Body of pancreas (tissue), 4 donors: ENCODE measurements at regions not wholly inside any gene's neighbourhood (a gene's known extent, or its start where the extent isn't known, plus 50 kb on each side); places are given as distances from the start of the nearest gene placed in this dataset.

Experiments used
- ATAC-seq: fragments of 150-250 bp; one replicate; pipeline ENCODE4 v1.9.1; 2016
- DNase-seq, 4 donors: peaks; one replicate each; pipeline ENCODE4 v3.0.0-alpha.2; 2019
- H3K27ac ChIP-seq, 4 donors: fragments of 200-600 bp; sonication (generic); 1 replicate in 3 of 4; 2 replicates in 1 of 4; pipeline versions ENCODE4 v1.5.1 to v1.6.1; 2016 to 2019; ENCODE audit warnings: mild to moderate bottlenecking in 1 of 4, mixed read lengths in 1 of 4, moderate library complexity in 1 of 4
- H3K27me3 ChIP-seq, 2 donors: fragments of 200-600 bp; sonication (generic); one replicate each; pipeline ENCODE4 v1.6.0; 2016; ENCODE audit warnings: mild to moderate bottlenecking in 1 of 2
- H3K36me3 ChIP-seq, 2 donors: fragments of 200-600 bp; sonication (generic); replicated peaks in 1 of 2; 2 replicates each; pipeline ENCODE4 v1.5.1; 2016; ENCODE audit warnings: low read depth in 2 of 2; ENCODE audit not compliant: insufficient read depth in 1 of 2
- H3K4me1 ChIP-seq: fragments of 200-600 bp; sonication (generic); one replicate; pipeline ENCODE4 v1.6.0; 2016
- H3K4me3 ChIP-seq, 2 donors: fragments of 200-600 bp; sonication (generic); 1 replicate in 1 of 2; 2 replicates in 1 of 2; pipeline ENCODE4 v1.5.1; 2016 to 2019
- H3K9me3 ChIP-seq, 3 donors: fragments of 200-600 bp; sonication (generic); 1 replicate in 2 of 3; 2 replicates in 1 of 3; pipeline ENCODE4 v1.5.1; 2016
- CTCF ChIP-seq, 7 experiments: fragments of 450-650 bp in 4 of 7; fragments of 200-600 bp in 3 of 7; sonication (generic) in 3 of 7; IDR thresholded peaks; one replicate each; pipeline ENCODE4 v1.5.1; 2016 to 2019; ENCODE audit warnings: antibody characterized with exemption in 7 of 7
- POLR2A ChIP-seq, 3 donors: fragments of 450-650 bp; IDR thresholded peaks; one replicate each; pipeline ENCODE4 v1.6.1; 2016; ENCODE audit warnings: antibody characterized with exemption in 3 of 3, mild to moderate bottlenecking in 2 of 3
- WGBS, 2 donors: methylation state at CpG; one replicate each; pipeline ENCODE4 v1.1.5; 2017; 5-methylcytosine and 5-hydroxymethylcytosine counted together
- intact Hi-C: fragments of 100-400 bp; cut with DNase I; formaldehyde crosslinking; loops from one replicate; pipeline ENCODE4 v1.15.1; 2023

- WGBS, 2 donors, result 51 to 58% methylated on average over 5 of the region's 5 CpGs
- Histone ChIP-seq H3K36me3 (no peaks in the 10 kb centered on the region), H3K9me3 (no peaks in the 10 kb centered on the region), H3K27ac (no peak overlapping the region), H3K4me1 (no peaks in the 10 kb centered on the region), H3K27me3 (no peaks in the 10 kb centered on the region), H3K4me3 (no peak overlapping the region)
- no peak for TF ChIP-seq CTCF (IDR thresholded peaks at IDR 0.05)
- TF ChIP-seq POLR2A (IDR thresholded peaks at IDR 0.05), result no peak
- intact Hi-C loops, result no loop called here
- DNase-seq, result no peak
- ATAC-seq, result no peak
Observed at GRCh38 chr1:213446496-213446895, 395.5 kb downstream of the RPS6KC1 start.

- intact Hi-C loops, result no loop called here
- DNase-seq (no peak), ATAC-seq (no peak)
- Histone ChIP-seq H3K9me3 (no peaks in the 10 kb centered on the region), H3K4me3 (no peak overlapping the region), H3K4me1 (no peaks in the 10 kb centered on the region), H3K36me3 (no peaks in the 10 kb centered on the region), H3K27me3 (no peaks in the 10 kb centered on the region), H3K27ac (no peak overlapping the region)
- TF ChIP-seq POLR2A (IDR thresholded peaks at IDR 0.05) (no peak), CTCF (IDR thresholded peaks at IDR 0.05) (no peak)
- 92 to 93% methylated on average over 7 to 9 of the region's 9 CpGs for WGBS, 2 donors
Observed at GRCh38 chr1:213448360-213448759, 397.3 kb downstream of the RPS6KC1 start.

GRCh38 chr1:213448776-213449175 lies 397.7 kb downstream of the RPS6KC1 start:
- 79 to 80% methylated on average over 4 of the region's 4 CpGs for WGBS, 2 donors
- ATAC-seq, result no peak

GRCh38 chr1:213452501-213452900 lies 401.5 kb downstream of the RPS6KC1 start:
- Histone ChIP-seq H3K4me1 (no peaks in the 10 kb centered on the region), H3K27ac (no peak overlapping the region), H3K4me3 (no peak overlapping the region), H3K36me3 (no peaks in the 10 kb centered on the region), H3K9me3 (no peaks in the 10 kb centered on the region), H3K27me3 (no peaks in the 10 kb centered on the region)
- TF ChIP-seq POLR2A (IDR thresholded peaks at IDR 0.05), result no peak
- TF ChIP-seq CTCF (IDR thresholded peaks at IDR 0.05), result no peak
- WGBS, 2 donors, result 67 to 69% methylated on average over 4 of the region's 4 CpGs
- ATAC-seq (no peak), DNase-seq (no peak)
- intact Hi-C loops, result no loop called here

More at GRCh38 chr1:213448776-213449175, 397.7 kb downstream of the RPS6KC1 start:
- H3K4me3 ChIP-seq, result no peak overlapping the region
- H3K27ac ChIP-seq, result no peak overlapping the region
- no peak for DNase-seq
- no peaks in the 10 kb centered on the region for H3K36me3 ChIP-seq
- intact Hi-C loops, result no loop called here
- no peaks in the 10 kb centered on the region for H3K9me3 ChIP-seq
- H3K27me3 ChIP-seq, result no peaks in the 10 kb centered on the region
- no peak for TF ChIP-seq CTCF (IDR thresholded peaks at IDR 0.05)
- no peak for TF ChIP-seq POLR2A (IDR thresholded peaks at IDR 0.05)
- no peaks in the 10 kb centered on the region for H3K4me1 ChIP-seq

- TF ChIP-seq POLR2A (IDR thresholded peaks at IDR 0.05) (no peak), CTCF (IDR thresholded peaks at IDR 0.05) (no peak)
- DNase-seq (peak in 2 of 4 donors; percentile 15 to 19), ATAC-seq (no peak)
- H3K36me3 ChIP-seq, result no peaks in the 10 kb centered on the region
- H3K27me3 ChIP-seq, result no peaks in the 10 kb centered on the region
- H3K4me1 ChIP-seq, result no peaks in the 10 kb centered on the region
- 41 to 43% methylated on average over 4 of the region's 4 CpGs for WGBS, 2 donors
- no peaks in the 10 kb centered on the region for H3K9me3 ChIP-seq
- intact Hi-C loops, result no loop called here
- no peak overlapping the region for H3K4me3 ChIP-seq
- no peak overlapping the region for H3K27ac ChIP-seq
Observed at GRCh38 chr1:213457186-213457585, 406.1 kb downstream of the RPS6KC1 start.
